H9 (cell line): ENCODE measurements at regions not wholly inside any gene's neighbourhood (a gene's known extent, or its start where the extent isn't known, plus 50 kb on each side); places are given as distances from the start of the nearest gene placed in this dataset.

Experiments used
- DNase-seq: peaks from one replicate; pipeline ENCODE4 v3.0.0-alpha.2; 2017
- H2AFZ ChIP-seq: one replicate; pipeline ENCODE4 v1.6.1; 2013; ENCODE audit warnings: mild to moderate bottlenecking, low read length, control low read depth, moderate library complexity
- H2AK5ac ChIP-seq: 2 replicates; pipeline ENCODE4 v1.6.1; 2013; ENCODE audit warnings: low read length, control low read depth, mixed read lengths; ENCODE audit not compliant: insufficient read length
- H2BK120ac ChIP-seq: one replicate; pipeline ENCODE4 v1.6.1; 2013; ENCODE audit warnings: low read depth, mild to moderate bottlenecking, low read length, control low read depth, inconsistent platforms; ENCODE audit not compliant: poor library complexity, severe bottlenecking
- H2BK12ac ChIP-seq: 2 replicates; pipeline ENCODE4 v1.6.1; 2013; ENCODE audit warnings: low read length, control low read depth, mixed read lengths, low read depth; ENCODE audit not compliant: insufficient read length
- H2BK15ac ChIP-seq: 2 replicates; pipeline ENCODE4 v1.6.1; 2013; ENCODE audit warnings: low read depth, low read length, control low read depth
- H2BK20ac ChIP-seq: one replicate; pipeline ENCODE4 v1.6.1; 2013; ENCODE audit warnings: low read depth, mild to moderate bottlenecking, low read length, control low read depth, inconsistent platforms; ENCODE audit not compliant: poor library complexity, severe bottlenecking
- H2BK5ac ChIP-seq: 2 replicates; pipeline ENCODE4 v1.6.1; 2013; ENCODE audit warnings: low read length, control low read depth, mixed read lengths; ENCODE audit not compliant: insufficient read length
- H3K14ac ChIP-seq: 2 replicates; pipeline ENCODE4 v1.6.1; 2013; ENCODE audit warnings: low read length, control low read depth; ENCODE audit not compliant: insufficient read depth
- H3K18ac ChIP-seq: 2 replicates; pipeline ENCODE4 v1.6.1; 2013; ENCODE audit warnings: low read depth, mild to moderate bottlenecking, mixed read lengths, low read length, control low read depth; ENCODE audit not compliant: insufficient read length
- H3K23ac ChIP-seq: 2 replicates; pipeline ENCODE4 v1.6.1; 2013; ENCODE audit warnings: low read length, control low read depth, mixed read lengths, low read depth; ENCODE audit not compliant: insufficient read length
- H3K23me2 ChIP-seq: 2 replicates; pipeline ENCODE4 v1.6.1; 2013; ENCODE audit warnings: low read depth, mild to moderate bottlenecking, mixed read lengths, low read length, control low read depth; ENCODE audit not compliant: insufficient read length, poor library complexity, severe bottlenecking
- H3K27ac ChIP-seq: 2 replicates; pipeline ENCODE4 v1.5.1; 2013; ENCODE audit warnings: low read length, control low read depth, mixed read lengths, low read depth; ENCODE audit not compliant: insufficient read length
- H3K27me3 ChIP-seq: 2 replicates; pipeline ENCODE4 v1.6.1; 2013; ENCODE audit warnings: low read length, control low read depth, inconsistent platforms; ENCODE audit not compliant: insufficient read depth
- H3K4ac ChIP-seq: 2 replicates; pipeline ENCODE4 v1.6.1; 2013; ENCODE audit warnings: low read depth, mild to moderate bottlenecking, control low read depth, inconsistent platforms, low read length, moderate library complexity
- H3K4me1 ChIP-seq: 2 replicates; pipeline ENCODE4 v1.6.1; 2013; ENCODE audit warnings: low read length, control low read depth, inconsistent platforms; ENCODE audit not compliant: insufficient read depth
- H3K4me2 ChIP-seq: 2 replicates; pipeline ENCODE4 v1.6.1; 2013; ENCODE audit warnings: low read length, control low read depth, mixed read lengths; ENCODE audit not compliant: insufficient read length, insufficient read depth
- H3K56ac ChIP-seq: 2 replicates; pipeline ENCODE4 v1.6.1; 2013; ENCODE audit warnings: low read depth, mild to moderate bottlenecking, mixed read lengths, low read length, control low read depth; ENCODE audit not compliant: insufficient read length
- H3K79me1 ChIP-seq: 2 replicates; pipeline ENCODE4 v1.6.1; 2013; ENCODE audit warnings: low read depth, mild to moderate bottlenecking, moderate library complexity, low read length, control low read depth, inconsistent platforms; ENCODE audit not compliant: insufficient read depth, poor library complexity, severe bottlenecking
- H3K79me2 ChIP-seq: 2 replicates; pipeline ENCODE4 v1.6.1; 2013; ENCODE audit warnings: low read length, control low read depth, inconsistent platforms; ENCODE audit not compliant: insufficient read depth
- H3K9ac ChIP-seq: 2 replicates; pipeline ENCODE4 v1.6.1; 2013; ENCODE audit warnings: low read length, control low read depth, mixed read lengths; ENCODE audit not compliant: insufficient read length; ENCODE audit errors: extremely low read depth
- H3K9me3 ChIP-seq: one replicate; pipeline ENCODE4 v1.6.1; 2013; ENCODE audit warnings: low read depth, low read length, inconsistent platforms; ENCODE audit not compliant: control insufficient read depth
- H3T11ph ChIP-seq: one replicate; pipeline ENCODE4 v1.6.1; 2013; ENCODE audit warnings: mild to moderate bottlenecking, low read length, control low read depth, inconsistent platforms
- H4K20me1 ChIP-seq: one replicate; pipeline ENCODE4 v1.6.1; 2013; ENCODE audit not compliant: control insufficient read depth, insufficient read length, insufficient read depth
- H4K5ac ChIP-seq: 2 replicates; pipeline ENCODE4 v1.6.1; 2013; ENCODE audit warnings: low read depth, mild to moderate bottlenecking, mixed read lengths, low read length, control low read depth; ENCODE audit not compliant: insufficient read length
- H4K8ac ChIP-seq: replicated peaks from 2 replicates; pipeline ENCODE4 v1.6.1; 2013; ENCODE audit warnings: low read length, control low read depth, mixed read lengths, low read depth; ENCODE audit not compliant: insufficient read length
- H4K91ac ChIP-seq: 2 replicates; pipeline ENCODE4 v1.6.1; 2013; ENCODE audit warnings: low read depth, mild to moderate bottlenecking, moderate library complexity, mixed read lengths, low read length, control low read depth; ENCODE audit not compliant: insufficient read length
- H3K27ac Mint-ChIP-seq, 3 experiments: 2 replicates in 2 of 3; 3 replicates in 1 of 3; pipeline ENCODE4 v1.8.0; 2020 to 2021; ENCODE audit warnings: mixed read lengths in 3 of 3, mild to moderate bottlenecking in 1 of 3, moderate library complexity in 1 of 3
- H3K27me3 Mint-ChIP-seq: 2 replicates; pipeline ENCODE4 v1.8.0; 2021; ENCODE audit warnings: low read depth, mild to moderate bottlenecking, moderate library complexity, mixed read lengths
- H3K36me3 Mint-ChIP-seq, 3 experiments: 2 replicates in 2 of 3; 3 replicates in 1 of 3; pipeline ENCODE4 v1.8.0; 2020 to 2021; ENCODE audit warnings: low read depth in 3 of 3, mixed read lengths in 3 of 3; ENCODE audit not compliant: insufficient read depth in 1 of 3
- H3K4me1 Mint-ChIP-seq, 2 experiments: 2 replicates each; pipeline ENCODE4 v1.8.0; 2020; ENCODE audit warnings: mixed read lengths in 2 of 2
- H3K4me3 Mint-ChIP-seq, 2 experiments: 2 replicates in 1 of 2; 3 replicates in 1 of 2; pipeline ENCODE4 v1.8.0; 2020 to 2021; ENCODE audit warnings: mild to moderate bottlenecking in 2 of 2, mixed read lengths in 2 of 2, moderate library complexity in 1 of 2
- H3K9me3 Mint-ChIP-seq, 2 experiments: 2 replicates in 1 of 2; 3 replicates in 1 of 2; pipeline ENCODE4 v1.8.0; 2020; ENCODE audit warnings: mild to moderate bottlenecking in 2 of 2, mixed read lengths in 2 of 2, moderate library complexity in 1 of 2
- CTCF ChIP-seq: fragments of 200-600 bp; sonication (generic); conservative IDR thresholded peaks from 3 replicates; pipeline ENCODE4 v1.8.0; 2021; ENCODE audit warnings: antibody characterized with exemption, mild to moderate bottlenecking
- WGBS: extraction: QIAGEN DNeasy Blood & Tissue Kit; methylation state at CpG from one replicate; pipeline ENCODE4 v1.1.7; 2013; ENCODE audit warnings: missing lambda C conversion rate, low lambda C conversion rate, mixed read lengths; ENCODE audit not compliant: insufficient read length; ENCODE audit errors: extremely low coverage; 5-methylcytosine and 5-hydroxymethylcytosine counted together

DNA sequence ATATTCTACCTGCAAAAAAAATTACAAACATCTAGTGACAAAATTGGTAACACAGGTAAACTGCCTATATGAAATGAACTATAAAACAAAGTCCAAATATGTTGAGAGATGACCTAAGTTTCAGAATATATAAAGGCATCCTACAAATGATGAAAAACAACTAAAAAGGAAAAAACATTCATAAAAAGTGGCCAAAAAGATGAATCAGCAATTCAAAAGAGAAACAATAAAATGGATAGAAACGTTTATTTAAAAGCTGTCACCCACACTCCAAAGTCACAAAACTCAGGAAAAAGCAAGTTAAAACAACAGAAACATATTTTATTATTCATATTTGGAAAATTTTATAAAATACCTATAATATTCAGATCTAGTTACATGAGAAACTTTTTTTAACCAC is 106.5 kb upstream of the DCN start:
- H3K18ac ChIP-seq: no peak overlapping the region
- no peak overlapping the region for H3K27ac ChIP-seq
- Mint-ChIP-seq H3K4me3 (no peak overlapping the region), H3K36me3 (no peaks in the 10 kb centered on the region), H3K27ac (no peak overlapping the region), H3K9me3 (no peaks in the 10 kb centered on the region), H3K27me3 (peaks cover 1% of the 10 kb centered on the region; the same call in 1 of the 2 replicates), H3K4me1 (no peaks in the 10 kb centered on the region)
- H2BK15ac ChIP-seq: no peak overlapping the region
- H3K79me1 ChIP-seq: no peaks in the 10 kb centered on the region
- H4K5ac ChIP-seq: no peak overlapping the region
- no peak overlapping the region for H3K4ac ChIP-seq
- no peak overlapping the region for H2BK120ac ChIP-seq
- H3K23me2 ChIP-seq: no peaks in the 10 kb centered on the region
- H3K14ac ChIP-seq: no peak overlapping the region
- H4K91ac ChIP-seq: no peak overlapping the region
- no peak overlapping the region for H2AK5ac ChIP-seq
- no peak overlapping the region for H2BK12ac ChIP-seq
- no peak overlapping the region for H3K23ac ChIP-seq
- TF ChIP-seq CTCF: no peak
- no peaks in the 10 kb centered on the region for H4K20me1 ChIP-seq
- no peak overlapping the region for H2BK20ac ChIP-seq
- H3K4me1 ChIP-seq: no peaks in the 10 kb centered on the region
- no peaks in the 10 kb centered on the region for H3K79me2 ChIP-seq
- H3K4me2 ChIP-seq: no peak overlapping the region
- no peak overlapping the region for H3K9ac ChIP-seq
- H2BK5ac ChIP-seq: no peak overlapping the region
- H3T11ph ChIP-seq: no peak overlapping the region
- no peak overlapping the region for H3K56ac ChIP-seq
- no CpG with 5 or more reads among the region's 1 CpG for WGBS
- no peaks in the 10 kb centered on the region for H3K9me3 ChIP-seq
- no peaks in the 10 kb centered on the region for H3K27me3 ChIP-seq
- H4K8ac ChIP-seq: no peak overlapping the region
- DNase-seq: no peak
- H2AFZ ChIP-seq: no peak overlapping the region
